Osteocyte (in vitro differentiated cells): ENCODE measurements at regions not wholly inside any gene's neighbourhood (a gene's known extent, or its start where the extent isn't known, plus 50 kb on each side); places are given as distances from the start of the nearest gene placed in this dataset.

ENCODE experiments used
- DNase-seq: peaks from one replicate; pipeline ENCODE4 v3.0.0; 2021; ENCODE audit warnings: mixed read lengths; ENCODE audit not compliant: unreplicated experiment; ENCODE audit errors: extremely low spot score
- H3K27ac Mint-ChIP-seq: one replicate; pipeline ENCODE4 v1.8.0; 2021; ENCODE audit warnings: mild to moderate bottlenecking, mixed read lengths; ENCODE audit not compliant: unreplicated experiment
- H3K27me3 Mint-ChIP-seq: one replicate; pipeline ENCODE4 v1.8.0; 2021; ENCODE audit warnings: mixed read lengths; ENCODE audit not compliant: unreplicated experiment
- H3K36me3 Mint-ChIP-seq: one replicate; pipeline ENCODE4 v1.8.0; 2021; ENCODE audit warnings: mixed read lengths; ENCODE audit not compliant: unreplicated experiment
- H3K4me1 Mint-ChIP-seq: one replicate; pipeline ENCODE4 v1.8.0; 2021; ENCODE audit warnings: mixed read lengths; ENCODE audit not compliant: unreplicated experiment
- H3K4me3 Mint-ChIP-seq: one replicate; pipeline ENCODE4 v1.8.0; 2021; ENCODE audit warnings: mild to moderate bottlenecking, moderate library complexity, mixed read lengths; ENCODE audit not compliant: unreplicated experiment
- H3K9me3 Mint-ChIP-seq: one replicate; pipeline ENCODE4 v1.8.0; 2021; ENCODE audit warnings: mixed read lengths; ENCODE audit not compliant: unreplicated experiment
- CTCF ChIP-seq: fragments of 200-600 bp; sonication (generic); IDR thresholded peaks from 2 replicates; pipeline ENCODE4 v1.5.0; 2021; ENCODE audit warnings: antibody characterized with exemption, mild to moderate bottlenecking, moderate library complexity

- Mint-ChIP-seq H3K4me1 (no peaks in the 10 kb centered on the region), H3K9me3 (no peaks in the 10 kb centered on the region), H3K4me3 (no peak overlapping the region), H3K36me3 (no peaks in the 10 kb centered on the region), H3K27me3 (no peaks in the 10 kb centered on the region), H3K27ac (no peak overlapping the region)
- TF ChIP-seq CTCF = no peak
- no peak for DNase-seq
Observed at GRCh38 chr4:164412246-164412645, 341.7 kb upstream of the SMIM31 start.

- H3K4me3 Mint-ChIP-seq = no peak overlapping the region
- H3K27ac Mint-ChIP-seq = no peak overlapping the region
- H3K27me3 Mint-ChIP-seq = no peaks in the 10 kb centered on the region
- no peaks in the 10 kb centered on the region for H3K36me3 Mint-ChIP-seq
- H3K4me1 Mint-ChIP-seq = no peaks in the 10 kb centered on the region
- peaks cover 6% of the 10 kb centered on the region for H3K9me3 Mint-ChIP-seq
- TF ChIP-seq CTCF = no peak
- DNase-seq = no peak
Observed at GRCh38 chr4:164413743-164414142, 340.2 kb upstream of the SMIM31 start.

GRCh38 chr4:164423819-164424218, 330.1 kb upstream of the SMIM31 start:
- no peak overlapping the region for H3K27ac Mint-ChIP-seq
- peaks cover 4% of the 10 kb centered on the region for H3K9me3 Mint-ChIP-seq
- no peaks in the 10 kb centered on the region for H3K36me3 Mint-ChIP-seq
- no peaks in the 10 kb centered on the region for H3K27me3 Mint-ChIP-seq
- no peak for TF ChIP-seq CTCF
- H3K4me3 Mint-ChIP-seq = no peak overlapping the region
- no peak for DNase-seq
- no peaks in the 10 kb centered on the region for H3K4me1 Mint-ChIP-seq

- Mint-ChIP-seq H3K27ac (no peak overlapping the region), H3K4me3 (no peak overlapping the region), H3K27me3 (no peaks in the 10 kb centered on the region), H3K9me3 (peaks cover 4% of the 10 kb centered on the region), H3K4me1 (no peaks in the 10 kb centered on the region), H3K36me3 (no peaks in the 10 kb centered on the region)
- TF ChIP-seq CTCF = no peak
- DNase-seq = no peak
Observed at GRCh38 chr4:164424846-164425245, 329.1 kb upstream of the SMIM31 start.

- Mint-ChIP-seq H3K4me1 (no peaks in the 10 kb centered on the region), H3K27ac (no peak overlapping the region), H3K36me3 (no peaks in the 10 kb centered on the region), H3K9me3 (no peaks in the 10 kb centered on the region), H3K4me3 (no peak overlapping the region), H3K27me3 (no peaks in the 10 kb centered on the region)
- no peak for DNase-seq
- no peak for TF ChIP-seq CTCF
Observed at GRCh38 chr4:164428561-164428960, 325.4 kb upstream of the SMIM31 start.
